Smooth muscle cell (in vitro differentiated cells): ENCODE measurements at regions not wholly inside any gene's neighbourhood (a gene's known extent, or its start where the extent isn't known, plus 50 kb on each side); places are given as distances from the start of the nearest gene placed in this dataset.
"Not testable (repeated sequence)": the region's sequence is repeated elsewhere in the genome, so short reads cannot be mapped to it uniquely, and the experiment has no call there.

ENCODE experiments used
- DNase-seq: peaks from one replicate; lab custom pipeline; 2025; ENCODE audit not compliant: unreplicated experiment; lab: John Stamatoyannopoulos, UW
- H2AFZ ChIP-seq: fragments of 200-600 bp; sonication (generic); 2 replicates; pipeline ENCODE4 v1.6.0; 2016; ENCODE audit warnings: antibody characterized with exemption, low read depth, mild to moderate bottlenecking
- H3F3A ChIP-seq: fragments of 200-600 bp; sonication (generic); 2 replicates; pipeline ENCODE4 v1.6.0; 2017; ENCODE audit warnings: antibody characterized with exemption, low read depth
- H3K27ac ChIP-seq: fragments of 200-600 bp; sonication (generic); 2 replicates; pipeline ENCODE4 v1.5.1; 2016; ENCODE audit warnings: low read depth, mild to moderate bottlenecking
- H3K27me3 ChIP-seq: fragments of 200-600 bp; sonication (generic); 2 replicates; pipeline ENCODE4 v1.6.1; 2016; ENCODE audit warnings: low read depth, mild to moderate bottlenecking
- H3K36me3 ChIP-seq: fragments of 200-600 bp; sonication (generic); 2 replicates; pipeline ENCODE4 v1.5.1; 2016; ENCODE audit warnings: low read depth
- H3K4me1 ChIP-seq: fragments of 200-600 bp; sonication (generic); 2 replicates; pipeline ENCODE4 v1.5.1; 2016; ENCODE audit warnings: low read depth
- H3K4me2 ChIP-seq: fragments of 200-600 bp; sonication (generic); 2 replicates; pipeline ENCODE4 v1.6.0; 2016; ENCODE audit warnings: mild to moderate bottlenecking
- H3K4me3 ChIP-seq: fragments of 200-600 bp; sonication (generic); 2 replicates; pipeline ENCODE4 v1.5.1; 2016; ENCODE audit warnings: mild to moderate bottlenecking
- H3K79me2 ChIP-seq: fragments of 200-600 bp; sonication (generic); 2 replicates; pipeline ENCODE4 v1.6.0; 2016; ENCODE audit warnings: low read depth, mild to moderate bottlenecking
- H3K9ac ChIP-seq: fragments of 200-600 bp; sonication (generic); 2 replicates; pipeline ENCODE4 v1.6.0; 2016; ENCODE audit warnings: low read depth
- H3K9me3 ChIP-seq: fragments of 200-600 bp; sonication (generic); replicated peaks from 2 replicates; pipeline ENCODE4 v1.5.1; 2016; ENCODE audit warnings: low read depth
- H4K20me1 ChIP-seq: fragments of 200-600 bp; sonication (generic); 2 replicates; pipeline ENCODE4 v1.6.0; 2016; ENCODE audit warnings: low read depth
- CTCF ChIP-seq: fragments of 200-600 bp; sonication (generic); IDR thresholded peaks from 2 replicates; pipeline ENCODE4 v1.5.1; 2017; ENCODE audit warnings: borderline replicate concordance, mild to moderate bottlenecking, antibody characterized with exemption; ENCODE audit not compliant: insufficient read depth, poor library complexity, severe bottlenecking
- WGBS: methylation state at CpG from one replicate; pipeline ENCODE4 v1.1.7; 2016; ENCODE audit warnings: low lambda C conversion rate; 5-methylcytosine and 5-hydroxymethylcytosine counted together

DNA sequence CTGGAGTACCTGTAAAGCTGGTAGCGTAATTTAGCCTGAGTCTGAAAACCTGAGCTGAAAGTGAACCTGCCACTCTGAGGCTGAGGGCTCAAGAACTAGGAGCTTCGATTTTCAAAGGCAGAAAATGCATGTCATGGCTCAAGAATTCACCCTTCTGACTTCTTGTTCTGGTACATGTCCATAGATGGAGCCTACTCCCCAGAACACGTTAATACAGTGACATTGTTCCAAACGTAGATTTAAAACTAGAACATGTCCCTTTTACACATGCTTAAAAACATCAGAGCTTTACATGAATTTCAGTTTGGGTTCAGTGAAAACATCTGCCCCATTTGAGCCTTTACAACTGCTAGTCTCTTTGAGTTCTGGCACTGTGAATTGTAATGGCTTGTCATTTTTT is 115.5 kb upstream of the WDR1 start:
- TF ChIP-seq CTCF = no peak
- WGBS = 70% methylated on average over 4 of the region's 4 CpGs
- Histone ChIP-seq H3K9ac (no peak overlapping the region), H3K79me2 (no peaks in the 10 kb centered on the region), H3K9me3 (no peaks in the 10 kb centered on the region), H3K27me3 (no peaks in the 10 kb centered on the region), H3K4me3 (no peak overlapping the region), H4K20me1 (no peaks in the 10 kb centered on the region), H3K4me1 (no peaks in the 10 kb centered on the region), H3K27ac (no peak overlapping the region), H3K4me2 (no peak overlapping the region), H2AFZ (no peak overlapping the region), H3F3A (no peaks in the 10 kb centered on the region), H3K36me3 (no peaks in the 10 kb centered on the region)
- DNase-seq = no peak

DNA sequence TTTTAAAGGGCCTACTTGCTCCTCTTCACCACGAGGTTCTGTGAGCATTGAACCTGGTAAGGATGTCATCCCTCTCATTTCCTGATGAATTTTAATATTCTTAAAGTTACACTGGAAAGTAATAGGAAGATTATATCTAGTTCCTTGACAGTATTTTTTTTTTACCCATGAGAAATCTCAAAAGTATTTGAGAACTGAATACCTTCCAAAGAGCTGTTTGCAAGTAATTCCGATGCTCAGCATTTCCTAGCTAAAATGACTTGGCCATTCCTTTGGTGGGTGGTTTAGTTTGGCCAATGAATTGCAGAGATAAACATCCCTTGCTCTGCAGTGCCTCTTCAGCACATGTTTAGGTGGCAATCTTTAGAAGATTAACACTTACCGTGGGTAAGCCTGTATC is 110.2 kb upstream of the WDR1 start:
- no peaks in the 10 kb centered on the region for H3K27me3 ChIP-seq
- no peaks in the 10 kb centered on the region for H4K20me1 ChIP-seq
- 42% methylated on average over 3 of the region's 3 CpGs for WGBS
- H3K9me3 ChIP-seq = no peaks in the 10 kb centered on the region
- H2AFZ ChIP-seq = no peak overlapping the region
- no peaks in the 10 kb centered on the region for H3F3A ChIP-seq
- H3K27ac ChIP-seq = no peak overlapping the region
- H3K4me2 ChIP-seq = no peak overlapping the region
- no peak overlapping the region for H3K4me3 ChIP-seq
- H3K36me3 ChIP-seq = no peaks in the 10 kb centered on the region
- DNase-seq = no peak
- H3K79me2 ChIP-seq = no peaks in the 10 kb centered on the region
- H3K9ac ChIP-seq = no peak overlapping the region
- H3K4me1 ChIP-seq = no peaks in the 10 kb centered on the region
- TF ChIP-seq CTCF = no peak

DNA sequence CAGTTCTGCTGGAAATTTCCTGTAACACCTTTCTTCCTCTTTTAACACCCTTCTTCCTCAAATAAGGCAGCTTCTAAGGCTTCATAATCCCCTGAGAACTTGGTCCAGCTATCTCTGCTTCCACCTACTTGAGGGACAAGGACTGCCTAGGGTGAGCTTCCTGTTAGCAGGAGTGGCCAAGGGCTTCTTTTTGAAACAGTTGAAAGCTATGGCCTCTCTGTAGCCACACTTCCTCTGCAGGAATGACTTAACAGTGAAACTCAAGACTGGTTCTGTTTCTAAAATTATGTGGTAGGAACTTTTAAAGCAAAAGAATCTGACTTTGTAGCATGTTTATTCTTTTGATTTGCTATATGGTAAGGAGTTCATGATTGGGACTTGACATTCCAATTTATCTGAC is 108.5 kb upstream of the WDR1 start:
- Histone ChIP-seq H3K36me3 (no peaks in the 10 kb centered on the region), H3K9ac (no peak overlapping the region), H3F3A (no peaks in the 10 kb centered on the region), H3K27me3 (no peaks in the 10 kb centered on the region), H3K27ac (no peak overlapping the region), H3K9me3 (no peaks in the 10 kb centered on the region), H3K4me3 (no peak overlapping the region), H3K4me1 (no peaks in the 10 kb centered on the region), H4K20me1 (no peaks in the 10 kb centered on the region), H2AFZ (no peak overlapping the region), H3K79me2 (no peaks in the 10 kb centered on the region), H3K4me2 (no peak overlapping the region)
- DNase-seq = no peak
- TF ChIP-seq CTCF = no peak

GRCh38 chr4:10223782-10224181 is 107.2 kb upstream of the WDR1 start:
- no peak for TF ChIP-seq CTCF
- no peaks in the 10 kb centered on the region for H3F3A ChIP-seq
- H3K9me3 ChIP-seq = no peaks in the 10 kb centered on the region
- H3K9ac ChIP-seq = no peak overlapping the region
- H3K4me2 ChIP-seq = no peak overlapping the region
- H3K4me1 ChIP-seq = no peaks in the 10 kb centered on the region
- H3K27me3 ChIP-seq = no peaks in the 10 kb centered on the region
- H4K20me1 ChIP-seq = no peaks in the 10 kb centered on the region
- H3K36me3 ChIP-seq = no peaks in the 10 kb centered on the region
- no peaks in the 10 kb centered on the region for H3K79me2 ChIP-seq
- no peak overlapping the region for H3K4me3 ChIP-seq
- DNase-seq = no peak
- H2AFZ ChIP-seq = no peak overlapping the region
- no peak overlapping the region for H3K27ac ChIP-seq
- WGBS = 84% methylated on average over 3 of the region's 3 CpGs

DNA sequence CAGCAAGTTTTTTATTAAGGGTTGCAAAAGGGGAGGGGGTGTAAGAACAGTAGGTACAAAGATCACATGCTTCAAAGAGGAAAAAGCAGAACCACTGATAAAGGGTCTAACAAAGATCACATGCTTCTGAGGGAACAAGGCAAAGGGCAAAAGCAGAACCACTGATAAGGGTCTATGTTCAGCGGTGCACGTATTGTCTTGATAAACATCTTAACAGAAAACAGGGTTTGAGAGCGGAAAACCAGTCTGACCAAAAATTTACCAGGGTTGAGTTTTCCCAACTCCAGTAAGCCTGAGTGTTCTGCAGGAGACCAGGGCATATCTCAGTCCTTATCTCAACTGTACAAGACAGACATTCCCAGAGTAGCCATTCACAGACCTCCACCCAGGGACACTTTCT is 96.9 kb upstream of the WDR1 start:
- H3K9me3 ChIP-seq, H3K36me3 ChIP-seq, H3K4me2 ChIP-seq, H3K79me2 ChIP-seq, H3K27me3 ChIP-seq, H4K20me1 ChIP-seq, H3K9ac ChIP-seq, H2AFZ ChIP-seq, H3K4me3 ChIP-seq, H3K27ac ChIP-seq, H3K4me1 ChIP-seq, H3F3A ChIP-seq, DNase-seq: not testable (repeated sequence)
- 41% methylated on average over 3 of the region's 3 CpGs for WGBS
